HG03039 (cell line): ENCODE measurements at regions not wholly inside any gene's neighbourhood (a gene's known extent, or its start where the extent isn't known, plus 50 kb on each side); places are given as distances from the start of the nearest gene placed in this dataset.

Experiments used
- ATAC-seq: cut with Tn5 transposase; IDR thresholded peaks from one replicate; pipeline ENCODE4 v1.9.1; 2021; ENCODE audit warnings: mild to moderate bottlenecking, moderate library complexity; ENCODE audit not compliant: unreplicated experiment

DNA sequence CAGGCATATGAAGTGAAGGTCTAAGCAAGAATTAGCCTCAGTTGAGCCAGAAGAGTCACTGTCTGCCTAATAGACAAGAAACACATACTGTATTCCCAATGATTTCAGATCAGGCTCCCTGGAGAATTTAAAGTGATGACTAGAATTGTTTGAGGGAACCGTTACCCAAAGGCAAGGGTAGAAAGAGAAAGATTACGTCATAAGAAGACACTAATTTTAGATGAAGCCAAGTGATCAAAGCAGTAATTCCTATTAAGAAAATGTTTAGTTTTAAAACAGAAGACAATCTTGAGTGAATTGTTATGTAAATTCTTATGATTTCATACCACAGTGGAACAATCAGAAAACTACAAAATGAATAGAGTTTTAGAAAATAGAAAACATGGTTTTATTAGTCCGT, 194.5 kb upstream of the ARSJ start:
- ATAC-seq, result no peak

DNA sequence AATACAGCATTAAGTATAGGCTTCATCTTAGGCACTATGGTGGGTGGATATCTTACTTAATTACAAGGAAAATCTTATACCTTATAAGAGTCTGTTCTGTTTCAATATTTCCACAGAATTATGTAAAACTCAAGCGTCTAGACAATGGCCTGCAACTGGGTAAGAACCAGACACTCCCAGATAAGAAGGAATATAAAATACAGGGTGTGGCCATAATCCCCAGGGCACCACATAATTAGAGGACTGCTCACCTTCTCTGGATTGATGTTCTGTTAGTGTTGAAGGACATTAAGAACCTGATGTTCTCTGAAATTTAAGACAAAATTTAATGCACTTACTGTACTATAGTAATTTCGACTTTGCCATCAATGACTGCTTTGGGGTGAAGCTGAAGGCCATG, 198.2 kb upstream of the ARSJ start:
- no peak for ATAC-seq

DNA sequence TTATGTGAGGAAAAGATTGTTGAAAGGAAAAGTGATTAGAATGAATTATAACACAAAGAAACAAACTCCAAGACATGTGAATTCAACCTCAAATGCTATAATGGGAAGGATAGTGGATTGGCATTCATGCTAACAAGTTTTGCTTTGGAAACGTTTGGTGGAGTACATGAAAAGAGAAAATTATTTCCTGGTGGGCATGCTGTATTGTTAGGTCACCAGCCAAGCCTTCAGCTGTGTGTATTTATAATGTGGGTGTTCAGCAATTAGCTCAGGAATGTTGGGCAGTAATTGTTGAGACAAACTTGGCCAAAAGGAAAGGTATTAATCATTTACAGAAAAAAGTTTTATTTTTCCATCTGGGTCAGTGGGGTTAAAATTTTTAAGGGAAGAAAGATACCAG, 198.9 kb upstream of the ARSJ start:
- ATAC-seq, result no peak

DNA sequence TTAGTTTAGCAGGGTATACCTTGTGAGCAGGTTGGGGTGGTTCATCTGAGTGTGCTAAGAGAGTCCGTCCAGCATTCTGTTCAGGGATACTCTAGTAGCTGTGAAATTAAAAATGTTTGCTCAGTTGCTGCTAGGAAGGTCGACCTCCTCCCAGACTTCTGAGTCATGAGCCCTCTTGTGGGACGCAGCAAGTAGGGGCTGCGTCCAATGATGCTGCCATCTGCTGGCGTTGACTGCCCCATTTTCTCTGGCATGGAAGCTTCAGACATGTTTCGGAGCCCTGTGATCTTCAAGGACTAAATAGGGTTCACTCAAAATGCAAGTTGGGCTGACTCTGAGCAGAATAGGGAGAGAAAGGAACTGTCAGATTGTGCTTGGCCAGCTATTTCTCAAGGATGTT, 201.0 kb upstream of the ARSJ start:
- no peak for ATAC-seq

DNA sequence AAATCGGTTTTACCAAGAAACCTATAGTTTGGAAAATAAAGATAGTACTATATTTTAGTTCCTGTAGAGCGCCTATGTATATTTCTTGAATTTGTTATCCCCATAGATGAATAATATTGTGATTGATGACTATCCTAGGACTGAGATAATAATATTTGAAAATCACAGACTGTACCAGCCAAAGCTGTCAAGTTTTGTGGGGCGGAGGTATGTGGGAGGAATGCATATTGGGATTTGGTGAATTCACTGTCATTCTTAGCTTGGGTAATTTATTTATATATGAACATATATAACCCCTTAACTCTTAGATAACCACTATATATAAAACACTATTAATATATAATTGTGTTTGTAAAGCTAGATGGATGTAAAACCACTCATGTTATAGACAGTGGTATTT, 205.5 kb upstream of the ARSJ start:
- ATAC-seq, result no peak

DNA sequence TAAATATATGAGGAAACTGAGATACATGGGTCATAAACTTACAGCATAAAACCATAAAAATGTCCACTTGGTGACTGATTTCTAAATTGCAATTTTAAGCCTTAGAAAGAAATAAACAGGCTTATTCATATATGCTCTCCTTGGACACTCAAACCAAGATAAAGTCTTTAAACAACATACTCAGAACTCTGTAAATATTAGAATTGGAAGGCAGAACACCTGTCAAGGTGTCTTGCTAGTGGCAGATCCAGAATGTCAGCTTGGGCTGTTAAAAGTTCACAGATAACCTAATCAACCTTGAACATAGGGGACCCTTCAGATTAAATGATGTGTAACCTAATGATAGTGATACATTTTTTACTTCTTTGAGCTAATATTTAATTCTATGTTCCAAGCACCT, 208.1 kb upstream of the ARSJ start:
- ATAC-seq, result no peak

DNA sequence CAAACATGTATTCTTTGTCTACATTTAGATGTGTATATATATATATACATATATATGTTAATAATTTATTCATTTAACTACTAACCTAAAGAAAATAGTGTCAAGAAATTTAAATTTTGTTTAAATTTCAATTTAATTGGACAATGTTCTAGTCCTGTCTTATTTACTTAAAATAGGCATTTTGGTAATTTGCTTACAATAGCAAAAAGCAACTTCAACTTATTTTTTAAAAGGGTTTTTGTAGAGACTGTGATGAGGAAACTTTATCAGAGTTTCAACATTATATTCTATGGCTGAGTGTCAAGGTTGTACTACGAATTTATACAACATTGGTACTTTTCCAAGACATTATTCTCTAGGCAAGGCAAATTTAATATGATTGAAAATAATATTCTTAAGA, 212.0 kb upstream of the ARSJ start:
- no peak for ATAC-seq

DNA sequence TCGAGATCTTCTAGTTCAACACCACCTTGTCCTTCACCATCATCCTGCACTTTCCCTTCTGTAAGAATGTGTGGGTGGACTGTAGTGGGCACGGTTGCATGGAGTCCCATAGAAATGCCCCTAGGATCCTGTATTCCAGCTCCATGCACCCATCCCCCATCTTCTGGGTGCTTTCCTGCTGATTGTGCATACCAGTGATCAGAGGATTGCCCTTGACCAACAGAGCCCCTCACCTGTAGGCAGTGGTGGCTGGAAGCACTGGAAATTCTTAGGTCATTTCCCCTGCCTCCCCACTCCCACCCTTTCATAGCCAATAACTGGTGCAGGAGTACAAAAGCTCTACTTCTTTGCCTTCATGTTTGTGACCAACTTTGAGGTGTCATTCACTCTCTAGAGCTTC, 213.4 kb upstream of the ARSJ start:
- ATAC-seq, result no peak

DNA sequence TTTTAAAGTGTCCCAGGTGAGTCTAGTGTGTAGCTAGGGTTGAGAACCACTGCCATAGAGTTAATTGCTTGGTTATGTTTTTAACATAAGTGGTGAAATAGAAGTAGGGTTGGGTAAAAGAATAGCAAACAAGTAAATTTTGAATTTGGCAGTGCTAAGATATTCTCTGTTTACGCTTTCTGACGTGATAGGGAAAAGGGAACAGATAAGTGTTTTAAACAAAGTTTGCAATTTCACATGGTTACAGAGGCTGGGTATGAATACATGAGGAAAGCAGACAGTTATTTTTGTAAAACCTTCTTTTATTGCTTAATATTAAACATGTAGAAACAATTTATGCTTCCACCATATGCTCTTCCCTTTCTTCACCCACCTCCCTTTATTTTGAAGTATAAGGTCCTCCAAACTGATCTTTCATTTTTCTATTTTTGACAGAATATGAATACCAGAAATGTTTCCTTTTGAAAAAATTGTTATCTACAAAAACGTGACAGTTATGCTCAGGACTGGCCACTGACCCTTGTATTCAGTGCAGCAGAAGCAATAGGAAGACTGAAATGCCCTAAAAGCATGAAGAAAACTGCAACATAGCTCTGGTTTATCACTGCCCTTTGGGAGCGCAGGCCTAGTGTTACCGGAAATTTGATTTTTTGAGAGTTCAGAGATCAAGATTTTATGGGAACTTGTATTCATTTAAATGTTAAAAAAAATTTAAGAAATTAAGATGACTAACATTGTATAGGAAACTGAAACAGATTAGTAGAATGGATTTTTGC, 214.4 kb upstream of the ARSJ start:
- no peak for ATAC-seq

DNA sequence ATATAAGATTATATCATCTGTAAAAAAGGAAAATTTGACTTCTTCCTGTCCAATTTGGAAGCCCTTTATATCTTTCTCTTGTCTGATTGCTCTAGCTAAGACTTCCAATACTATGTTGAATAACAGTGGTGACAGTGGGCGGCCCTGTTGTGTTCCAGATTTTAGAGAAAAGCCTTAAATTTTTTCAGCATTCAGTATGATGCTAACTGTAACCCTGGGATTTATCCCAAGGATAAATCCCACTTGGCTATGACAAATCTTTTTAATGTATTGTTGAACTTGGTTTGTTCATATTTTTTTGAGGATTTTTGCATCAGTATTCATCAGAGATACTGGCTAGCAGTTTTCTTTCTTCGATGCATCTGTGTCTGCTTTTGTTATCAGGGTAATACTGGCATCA, 217.2 kb upstream of the ARSJ start:
- ATAC-seq, result no peak

DNA sequence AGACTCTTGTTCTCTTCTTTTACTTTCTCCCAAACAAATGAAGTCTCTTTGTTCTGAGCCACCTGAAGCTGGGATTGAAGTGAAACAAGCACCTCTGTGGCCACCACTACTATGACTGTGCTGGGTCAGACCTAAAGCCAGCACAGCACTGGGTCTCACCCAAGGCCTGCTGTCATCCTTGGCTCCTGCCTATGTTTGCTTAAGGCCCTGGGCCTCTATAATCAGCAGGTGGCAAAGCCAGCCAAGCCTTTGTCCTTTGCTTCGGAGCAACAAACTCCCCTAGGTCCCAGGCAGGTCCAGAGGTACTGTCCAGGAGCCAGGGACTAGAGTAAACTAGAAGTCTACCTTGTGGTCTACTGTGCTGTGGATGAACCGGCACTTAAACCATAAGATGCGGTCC, 220.6 kb upstream of the ARSJ start:
- no peak for ATAC-seq

DNA sequence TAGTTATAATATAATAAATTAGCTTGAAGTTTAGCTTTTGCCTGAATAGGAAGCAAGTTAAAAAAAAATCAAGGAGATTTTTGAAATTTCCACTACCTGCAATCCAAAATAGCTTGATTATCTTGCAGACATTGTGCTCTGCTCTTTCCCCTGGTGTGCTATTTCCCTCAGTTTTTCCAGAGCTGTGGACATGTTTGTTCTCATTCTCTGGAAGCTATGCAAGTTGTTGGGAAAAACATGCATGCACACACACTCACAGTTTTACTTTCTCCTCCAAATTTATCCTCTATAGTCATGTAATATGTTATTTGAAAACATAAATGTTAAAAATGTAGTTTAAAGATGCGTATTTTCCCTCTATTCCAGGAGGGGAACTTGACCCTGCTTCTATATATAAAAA, 225.8 kb upstream of the ARSJ start:
- ATAC-seq, result no peak

DNA sequence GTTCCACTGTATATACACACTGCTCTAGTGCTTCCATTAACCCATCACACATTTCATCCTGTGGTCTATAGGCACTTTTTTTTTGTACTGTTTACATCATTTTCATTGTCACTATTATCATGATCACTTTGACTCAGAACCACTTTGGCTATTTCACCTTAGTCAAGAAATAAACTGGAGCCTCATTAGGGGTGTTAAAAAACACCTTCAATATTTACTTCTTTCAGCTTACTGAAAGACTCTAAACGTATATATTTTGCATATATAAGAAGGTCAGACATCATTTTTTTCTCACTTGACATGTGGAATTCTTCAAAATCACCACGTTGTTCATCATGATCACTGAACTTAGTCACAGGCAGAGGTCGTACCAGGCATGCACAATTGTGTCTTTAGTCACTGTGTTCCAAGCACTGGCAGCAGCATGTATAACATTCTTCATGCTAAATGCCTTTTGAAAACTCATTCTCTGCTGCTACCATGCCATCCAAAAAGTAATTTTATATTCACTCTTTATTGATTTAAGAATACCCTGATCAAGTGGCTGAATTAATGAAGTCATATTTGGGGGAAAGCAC, 229.2 kb upstream of the ARSJ start:
- no peak for ATAC-seq

DNA sequence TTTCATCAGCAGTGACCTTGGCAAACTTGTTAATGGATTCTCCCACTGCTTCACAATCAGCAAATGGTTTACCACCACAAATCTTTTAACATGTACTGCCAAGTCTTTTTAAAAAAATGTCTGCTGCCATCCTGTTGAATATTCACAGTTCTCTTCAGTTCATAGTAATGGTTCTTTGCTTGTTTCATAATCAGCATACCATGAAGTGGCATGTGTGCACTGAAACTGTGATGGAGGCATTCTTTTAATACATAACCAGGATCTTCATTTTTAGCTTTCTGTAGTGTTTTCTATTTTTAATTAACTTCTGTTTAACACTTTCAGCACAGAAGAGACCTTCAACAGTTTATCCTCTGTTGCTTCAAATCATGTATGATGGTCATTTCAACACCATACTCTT, 230.1 kb upstream of the ARSJ start:
- no peak for ATAC-seq

DNA sequence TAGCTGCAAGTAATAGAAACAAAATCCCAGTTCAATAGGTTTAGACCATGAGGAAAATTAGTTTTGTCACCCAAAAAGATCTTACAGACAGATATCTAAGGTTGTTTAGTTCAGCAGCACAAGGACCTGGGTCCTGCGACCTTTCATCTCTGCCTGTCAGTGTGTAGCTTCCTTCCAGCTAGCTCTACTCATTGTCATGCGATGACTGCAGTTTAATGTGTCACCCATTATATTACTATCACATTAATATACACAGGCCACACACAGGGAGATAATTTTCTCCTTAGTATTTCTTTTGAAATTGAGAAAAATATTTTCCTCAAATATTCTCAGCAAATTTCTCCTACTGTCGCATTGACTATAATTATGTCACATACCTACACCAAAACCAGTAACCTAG, 232.1 kb upstream of the ARSJ start:
- no peak for ATAC-seq

DNA sequence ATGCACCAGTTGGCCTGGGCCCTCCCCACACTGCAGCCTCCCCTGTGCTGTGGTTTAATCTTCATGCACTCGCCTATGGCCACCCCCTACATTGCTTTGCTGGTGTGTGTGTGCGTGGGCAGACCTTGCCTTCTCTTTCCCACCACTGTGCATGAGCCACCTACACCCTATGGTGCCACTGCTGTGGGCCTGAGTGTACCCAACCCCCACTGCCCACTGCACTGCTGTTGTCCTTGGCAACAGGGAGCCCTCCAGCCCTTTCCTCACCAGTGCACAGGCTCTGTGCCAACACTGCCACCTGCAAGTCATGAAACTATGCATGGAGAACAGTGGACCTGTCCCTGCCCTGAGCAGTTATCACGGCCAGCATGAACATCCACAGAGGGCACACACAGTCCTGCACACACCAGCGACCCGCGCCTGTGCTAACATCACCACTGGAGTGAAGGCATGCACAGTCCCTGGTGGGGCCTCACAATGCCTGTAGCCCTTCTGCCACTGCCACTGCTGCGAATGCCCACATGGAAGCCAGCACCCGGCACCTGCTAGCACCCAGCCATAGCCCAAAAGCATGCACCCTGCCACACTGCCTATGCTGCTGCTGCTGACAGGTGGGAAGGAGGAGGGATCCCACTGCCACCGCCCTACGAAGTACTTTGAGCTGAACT, 237.8 kb upstream of the ARSJ start:
- ATAC-seq, result no peak

DNA sequence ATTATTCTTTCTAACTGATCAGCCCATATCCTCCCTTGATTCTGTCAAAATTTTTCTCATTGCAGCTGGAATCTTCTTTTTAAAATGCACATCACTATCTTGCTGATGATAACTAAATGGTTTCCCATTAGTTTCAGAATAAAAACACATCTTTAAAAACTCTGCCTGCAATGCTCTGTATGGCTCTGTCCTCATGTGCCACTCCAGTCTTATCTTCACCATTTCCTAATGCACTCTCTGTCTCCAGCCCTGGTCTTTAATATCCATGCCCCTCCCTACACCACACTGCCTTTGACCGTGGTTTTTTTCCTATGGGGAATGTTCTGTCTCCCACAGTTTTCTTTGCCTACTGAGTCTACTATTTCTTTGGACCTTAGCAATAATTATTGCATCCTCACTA, 244.1 kb upstream of the ARSJ start:
- no peak for ATAC-seq

DNA sequence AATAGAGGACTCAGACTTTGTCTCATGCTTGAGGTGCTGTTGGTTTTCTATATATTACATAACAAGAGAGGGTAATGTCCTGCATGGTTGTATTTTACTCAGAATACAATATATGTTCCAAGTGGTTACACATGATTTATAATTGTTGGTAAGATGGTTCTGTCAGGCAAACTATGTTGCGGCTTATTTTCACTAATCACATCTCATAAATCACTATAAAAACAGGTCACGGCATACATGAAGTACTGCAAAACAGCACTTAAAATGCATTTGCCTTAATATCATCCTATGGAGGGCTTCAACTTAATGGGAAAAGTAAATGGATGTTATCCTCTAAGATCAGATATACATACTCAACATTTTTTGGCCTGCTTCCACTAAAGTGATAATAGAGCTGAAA, 246.0 kb upstream of the ARSJ start:
- ATAC-seq, result no peak

DNA sequence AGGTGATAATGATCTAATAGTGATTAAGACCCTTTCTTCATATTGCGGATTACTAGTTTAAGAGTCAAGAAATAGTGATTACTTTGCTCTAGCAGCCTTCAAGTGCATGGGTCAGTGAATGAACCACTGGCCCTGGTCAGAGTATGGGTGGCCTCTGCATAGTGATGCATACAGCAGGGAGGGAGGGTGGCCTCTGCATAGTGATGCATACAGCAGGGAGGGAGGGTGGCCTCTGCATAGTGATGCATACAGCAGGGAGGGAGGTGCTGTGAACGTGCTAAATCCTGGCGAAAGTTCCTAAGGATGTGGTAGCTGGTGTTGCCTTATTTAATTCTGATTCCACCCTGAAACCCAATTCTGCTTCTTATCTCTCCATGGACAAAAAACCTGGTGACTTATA, 246.7 kb upstream of the ARSJ start:
- no peak for ATAC-seq

DNA sequence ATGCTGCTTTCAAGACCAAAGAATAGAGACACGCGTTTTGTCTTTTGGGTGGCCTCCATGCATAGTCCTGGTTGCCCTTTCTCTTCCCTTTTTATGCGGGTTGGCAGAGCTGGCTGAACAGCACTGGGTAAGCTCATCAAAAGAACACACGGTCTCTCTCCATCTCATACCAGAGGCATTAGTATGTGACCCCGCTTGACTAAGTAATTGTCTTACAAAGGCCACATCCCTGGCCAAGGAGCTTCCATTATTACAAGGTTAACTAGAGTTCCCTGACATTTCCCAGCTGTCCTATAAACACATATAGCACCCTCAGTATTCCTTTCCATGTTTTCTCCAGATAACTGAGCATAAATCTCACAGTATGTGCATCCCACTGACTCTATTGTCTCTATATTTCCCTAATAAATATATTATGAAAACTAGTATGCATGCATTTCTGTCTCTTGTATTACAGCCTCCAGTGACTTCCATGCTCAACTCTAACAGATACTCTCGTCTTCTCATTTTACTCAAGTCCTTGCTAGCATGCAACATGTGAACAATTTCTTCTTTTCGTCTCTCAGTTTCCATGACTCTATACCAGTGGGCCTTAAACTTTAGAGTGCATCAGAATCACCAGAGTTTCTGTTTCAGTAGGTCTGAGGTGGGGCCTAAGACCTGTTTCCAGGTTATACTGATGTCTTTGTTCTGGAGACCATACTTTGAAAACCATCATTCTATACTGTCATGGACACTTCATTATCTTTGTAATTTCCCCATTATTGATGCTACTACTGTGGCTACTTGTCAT, 247.7 kb upstream of the ARSJ start:
- no peak for ATAC-seq

DNA sequence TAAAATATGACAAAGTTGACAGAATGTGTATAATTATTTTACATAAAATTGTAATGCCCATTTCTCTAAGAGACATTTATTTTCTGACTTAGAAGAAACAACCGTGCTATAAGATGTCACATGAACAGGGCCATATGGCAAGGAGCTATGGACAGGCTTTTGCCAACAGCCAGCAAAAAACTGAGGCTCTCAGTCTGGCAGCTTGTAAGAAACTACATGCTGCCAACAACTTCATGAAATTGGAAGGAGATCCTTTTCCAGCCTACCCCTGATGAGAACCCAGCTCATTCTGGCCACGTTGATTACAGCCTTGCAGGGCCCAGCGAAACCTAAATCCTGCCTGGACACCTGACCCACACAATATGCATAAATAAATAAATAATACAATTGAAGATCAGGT, 250.3 kb upstream of the ARSJ start:
- ATAC-seq, result no peak
